Subcutaneous abdominal adipose tissue (tissue), 5 donors: ENCODE measurements at regions not wholly inside any gene's neighbourhood (a gene's known extent, or its start where the extent isn't known, plus 50 kb on each side); places are given as distances from the start of the nearest gene placed in this dataset.

Experiments used
- H3K27ac ChIP-seq: one replicate; pipeline ENCODE4 v1.7.0; 2013; ENCODE audit warnings: low read depth, mild to moderate bottlenecking, inconsistent platforms, low read length, moderate library complexity
- H3K27me3 ChIP-seq, 5 donors: one replicate each; pipeline ENCODE4 v1.7.0; 2013; ENCODE audit warnings: low read length in 5 of 5, inconsistent platforms in 1 of 5; ENCODE audit not compliant: control insufficient read depth in 5 of 5, insufficient read depth in 4 of 5
- H3K36me3 ChIP-seq, 5 donors: one replicate each; pipeline ENCODE4 v1.7.0; 2013; ENCODE audit warnings: low read length in 5 of 5; ENCODE audit not compliant: control insufficient read depth in 5 of 5, insufficient read depth in 5 of 5
- H3K4me1 ChIP-seq, 5 donors: one replicate each; pipeline ENCODE4 v1.7.0; 2013; ENCODE audit warnings: low read length in 5 of 5, mild to moderate bottlenecking in 3 of 5, moderate library complexity in 1 of 5; ENCODE audit not compliant: control insufficient read depth in 5 of 5, insufficient read depth in 5 of 5
- H3K4me3 ChIP-seq, 5 donors: one replicate each; pipeline ENCODE4 v1.7.0; 2013; ENCODE audit warnings: low read length in 5 of 5, low read depth in 1 of 5
- H3K9ac ChIP-seq, 5 donors: one replicate each; pipeline ENCODE4 v1.7.0; 2013; ENCODE audit warnings: low read length in 5 of 5, mild to moderate bottlenecking in 4 of 5, moderate library complexity in 3 of 5
- H3K9me3 ChIP-seq, 5 donors: one replicate each; pipeline ENCODE4 v1.7.0; 2013; ENCODE audit warnings: low read length in 5 of 5; ENCODE audit not compliant: control insufficient read depth in 5 of 5
- donor health status: healthy.
- donor health status: healthy.
- donor health status: healthy.
- donor health status: healthy.
- donor health status: healthy.

GRCh38 chr13:68081061-68081460 lies 850.9 kb upstream of the PCDH9 start:
- H3K9ac ChIP-seq: no peak overlapping the region
- no peak overlapping the region for H3K27ac ChIP-seq
- no peak overlapping the region for H3K4me3 ChIP-seq
- H3K27me3 ChIP-seq: no peaks in the 10 kb centered on the region
- no peaks in the 10 kb centered on the region for H3K36me3 ChIP-seq
- H3K9me3 ChIP-seq: no peaks in the 10 kb centered on the region
- peaks cover 0 to 3% (median 0%) of the 10 kb centered on the region in 5 donors for H3K4me1 ChIP-seq

- Histone ChIP-seq H3K27me3 (no peaks in the 10 kb centered on the region), H3K9me3 (peaks cover 0 to 4% (median 0%) of the 10 kb centered on the region in 5 donors), H3K27ac (no peak overlapping the region), H3K9ac (no peak overlapping the region), H3K36me3 (no peaks in the 10 kb centered on the region), H3K4me1 (peaks cover 0 to 3% (median 0%) of the 10 kb centered on the region in 5 donors), H3K4me3 (no peak overlapping the region)
Measured at GRCh38 chr13:68078874-68079273, 848.7 kb upstream of the PCDH9 start.

GRCh38 chr13:68078469-68078868 lies 848.3 kb upstream of the PCDH9 start:
- Histone ChIP-seq H3K9ac (no peak overlapping the region), H3K27me3 (no peaks in the 10 kb centered on the region), H3K4me3 (no peak overlapping the region), H3K9me3 (peaks cover 0 to 4% (median 0%) of the 10 kb centered on the region in 5 donors), H3K27ac (no peak overlapping the region), H3K4me1 (peaks cover 0 to 3% (median 0%) of the 10 kb centered on the region in 5 donors), H3K36me3 (no peaks in the 10 kb centered on the region)

- Histone ChIP-seq H3K4me3 (no peak overlapping the region), H3K36me3 (no peaks in the 10 kb centered on the region), H3K4me1 (peaks cover 0 to 3% (median 0%) of the 10 kb centered on the region in 5 donors), H3K27me3 (no peaks in the 10 kb centered on the region), H3K9me3 (peaks cover 0 to 4% (median 0%) of the 10 kb centered on the region in 5 donors), H3K9ac (no peak overlapping the region), H3K27ac (no peak overlapping the region)
Measured at GRCh38 chr13:68076046-68076445, 845.9 kb upstream of the PCDH9 start.

GRCh38 chr13:68066879-68067513 lies 836.9 kb upstream of the PCDH9 start:
- Histone ChIP-seq H3K36me3 (no peaks in the 10 kb centered on the region), H3K27me3 (no peaks in the 10 kb centered on the region), H3K4me3 (no peak overlapping the region), H3K4me1 (no peaks in the 10 kb centered on the region), H3K9me3 (no peaks in the 10 kb centered on the region), H3K9ac (no peak overlapping the region), H3K27ac (no peak overlapping the region)

GRCh38 chr13:68064001-68064770 lies 834.0 kb upstream of the PCDH9 start:
- no peaks in the 10 kb centered on the region for H3K27me3 ChIP-seq
- no peaks in the 10 kb centered on the region for H3K36me3 ChIP-seq
- H3K4me1 ChIP-seq: no peaks in the 10 kb centered on the region
- H3K4me3 ChIP-seq: no peak overlapping the region
- H3K9ac ChIP-seq: no peak overlapping the region
- H3K9me3 ChIP-seq: no peaks in the 10 kb centered on the region
- no peak overlapping the region for H3K27ac ChIP-seq

GRCh38 chr13:68063181-68063580 lies 833.0 kb upstream of the PCDH9 start:
- Histone ChIP-seq H3K27me3 (no peaks in the 10 kb centered on the region), H3K36me3 (no peaks in the 10 kb centered on the region), H3K27ac (no peak overlapping the region), H3K9ac (no peak overlapping the region), H3K9me3 (no peaks in the 10 kb centered on the region), H3K4me1 (peaks cover 0 to 3% (median 0%) of the 10 kb centered on the region in 5 donors), H3K4me3 (no peak overlapping the region)

GRCh38 chr13:68057836-68058235 lies 827.7 kb upstream of the PCDH9 start:
- no peak overlapping the region for H3K4me3 ChIP-seq

GRCh38 chr13:68056816-68057710 lies 826.9 kb upstream of the PCDH9 start:
- Histone ChIP-seq H3K9ac (no peak overlapping the region), H3K4me1 (peaks cover 0 to 6% (median 0%) of the 10 kb centered on the region in 5 donors), H3K36me3 (no peaks in the 10 kb centered on the region), H3K27ac (no peak overlapping the region), H3K27me3 (no peaks in the 10 kb centered on the region), H3K9me3 (no peaks in the 10 kb centered on the region), H3K4me3 (no peak overlapping the region)

More at GRCh38 chr13:68057836-68058235, 827.7 kb upstream of the PCDH9 start:
- Histone ChIP-seq H3K27ac (no peak overlapping the region), H3K9me3 (no peaks in the 10 kb centered on the region), H3K9ac (no peak overlapping the region), H3K27me3 (no peaks in the 10 kb centered on the region), H3K36me3 (no peaks in the 10 kb centered on the region), H3K4me1 (peaks cover 0 to 6% (median 0%) of the 10 kb centered on the region in 5 donors)
